Pulmonary artery endothelial cell (primary cell): ENCODE measurements at regions not wholly inside any gene's neighbourhood (a gene's known extent, or its start where the extent isn't known, plus 50 kb on each side); places are given as distances from the start of the nearest gene placed in this dataset.

Experiments
- DNase-seq: peaks from one replicate; pipeline ENCODE4 v3.0.0-alpha.2; 2011; ENCODE audit warnings: low read depth, low spot score

- no peak for DNase-seq
Measured at GRCh38 chr11:70486731-70487130, 88.4 kb downstream of the CTTN start.

- no peak for DNase-seq
Measured at GRCh38 chr11:70487160-70487559, 88.8 kb downstream of the CTTN start.

- DNase-seq = no peak
Measured at GRCh38 chr11:70487756-70488155, 89.4 kb downstream of the CTTN start.

DNA sequence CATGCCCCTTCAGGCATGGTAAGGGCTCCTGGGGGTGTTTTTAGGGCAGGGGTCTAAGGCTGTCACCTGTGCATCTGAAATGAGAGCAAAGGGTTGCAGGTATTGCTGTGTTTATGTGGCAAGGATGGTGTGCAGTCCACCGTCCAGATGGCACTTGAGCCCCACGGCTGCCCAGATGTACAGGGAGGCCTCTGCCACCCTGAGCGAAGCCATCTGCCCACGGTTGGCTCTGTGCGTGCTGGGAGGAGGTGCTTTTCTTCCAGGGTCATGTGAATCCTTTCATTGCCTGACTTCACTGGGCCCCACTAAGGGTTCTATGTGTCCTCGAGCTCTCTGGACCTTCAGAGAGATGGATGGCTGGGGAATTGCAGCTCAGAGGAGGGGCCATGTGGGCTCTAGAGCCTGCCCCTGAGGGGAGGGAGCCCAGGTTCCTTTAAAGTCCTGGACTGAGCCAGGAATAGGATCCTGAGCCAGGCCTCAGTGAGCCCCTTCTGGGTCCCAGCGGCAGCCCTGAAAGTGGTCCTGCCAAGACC lies 89.9 kb downstream of the CTTN start:
- no peak for DNase-seq

DNA sequence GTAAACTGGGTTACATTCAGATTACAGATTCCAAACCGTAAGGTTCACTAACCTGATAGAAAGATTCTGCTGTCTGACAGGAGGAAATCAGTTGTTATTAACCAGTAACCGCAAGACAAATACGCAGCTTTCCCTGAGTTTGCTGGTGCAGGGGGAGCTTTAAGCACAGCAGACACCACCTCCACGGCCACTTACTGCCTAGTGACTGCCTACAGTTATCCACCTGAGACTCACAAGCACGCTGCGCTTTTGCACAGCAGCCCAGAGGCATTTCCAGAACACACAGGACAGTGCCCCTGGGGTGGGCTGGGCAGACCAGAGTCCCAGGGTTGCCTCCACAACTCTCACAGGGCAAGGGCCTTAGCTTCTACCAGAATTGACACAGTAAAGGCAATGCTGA lies 90.9 kb downstream of the CTTN start:
- no peak for DNase-seq

GRCh38 chr11:70490208-70490607 lies 91.9 kb downstream of the CTTN start:
- no peak for DNase-seq

DNA sequence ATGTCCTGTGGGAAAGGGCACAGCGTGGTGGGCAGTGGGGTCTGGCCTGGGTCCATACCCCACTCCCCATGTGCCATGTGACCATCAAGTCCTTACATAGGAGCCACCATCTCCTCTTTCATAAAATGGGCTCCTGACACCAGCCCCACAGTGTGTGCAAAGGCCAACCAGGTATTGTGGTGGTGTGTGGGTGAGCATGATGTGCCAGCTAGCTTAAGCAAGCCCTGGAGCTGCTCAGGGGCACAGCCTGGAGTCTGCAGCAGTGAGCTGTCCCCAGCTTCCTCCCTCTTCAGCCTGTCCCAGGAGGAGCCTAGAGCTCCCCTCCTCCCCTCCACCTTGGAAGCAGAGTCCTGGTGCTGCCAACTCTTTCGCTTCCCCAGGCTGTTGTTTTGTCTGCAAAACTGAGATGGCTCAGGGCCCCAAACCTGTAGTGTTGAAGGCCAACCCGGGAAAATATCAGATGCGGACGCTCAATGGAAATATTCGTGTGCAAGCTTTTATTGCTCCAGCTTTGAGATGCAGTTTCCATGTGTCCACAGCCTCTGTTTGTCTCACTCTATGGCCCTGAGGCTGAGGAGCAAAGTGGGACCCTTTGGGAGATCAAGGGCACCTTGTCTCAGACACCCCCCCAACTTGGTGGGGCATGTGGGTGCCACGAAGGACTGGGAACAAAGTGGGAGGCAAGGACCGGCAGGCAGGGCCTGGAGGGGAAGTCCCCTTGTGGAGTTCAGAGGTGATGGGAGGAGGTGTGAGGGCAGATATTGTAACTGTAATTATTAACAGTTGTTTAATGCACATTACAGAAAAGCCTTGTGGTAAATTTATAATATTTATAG lies 92.6 kb downstream of the CTTN start:
- no peak for DNase-seq

- DNase-seq = no peak
Measured at GRCh38 chr11:70491696-70492472, 93.6 kb downstream of the CTTN start.

DNA sequence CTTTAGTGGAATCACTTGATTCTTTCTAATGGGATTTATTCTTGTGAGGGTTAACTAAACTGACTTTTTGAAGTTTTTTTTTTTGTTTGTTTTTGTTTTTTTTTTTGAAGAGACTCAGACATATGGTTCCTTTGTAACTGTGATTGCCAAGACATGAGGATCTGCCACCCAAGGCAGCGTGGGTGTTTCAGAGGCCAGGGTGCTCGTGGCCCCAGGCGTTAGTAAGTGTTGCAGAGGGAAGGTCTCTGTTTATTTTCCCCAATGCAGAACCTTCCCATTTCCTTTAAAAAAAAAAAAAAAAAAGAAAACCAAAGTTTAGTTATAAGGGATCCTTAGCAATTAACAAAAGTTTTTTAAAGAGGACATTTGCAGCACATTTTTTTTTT lies 94.8 kb downstream of the CTTN start:
- no peak for DNase-seq

- DNase-seq = no peak
Measured at GRCh38 chr11:70493891-70494290, 95.6 kb downstream of the CTTN start.

DNA sequence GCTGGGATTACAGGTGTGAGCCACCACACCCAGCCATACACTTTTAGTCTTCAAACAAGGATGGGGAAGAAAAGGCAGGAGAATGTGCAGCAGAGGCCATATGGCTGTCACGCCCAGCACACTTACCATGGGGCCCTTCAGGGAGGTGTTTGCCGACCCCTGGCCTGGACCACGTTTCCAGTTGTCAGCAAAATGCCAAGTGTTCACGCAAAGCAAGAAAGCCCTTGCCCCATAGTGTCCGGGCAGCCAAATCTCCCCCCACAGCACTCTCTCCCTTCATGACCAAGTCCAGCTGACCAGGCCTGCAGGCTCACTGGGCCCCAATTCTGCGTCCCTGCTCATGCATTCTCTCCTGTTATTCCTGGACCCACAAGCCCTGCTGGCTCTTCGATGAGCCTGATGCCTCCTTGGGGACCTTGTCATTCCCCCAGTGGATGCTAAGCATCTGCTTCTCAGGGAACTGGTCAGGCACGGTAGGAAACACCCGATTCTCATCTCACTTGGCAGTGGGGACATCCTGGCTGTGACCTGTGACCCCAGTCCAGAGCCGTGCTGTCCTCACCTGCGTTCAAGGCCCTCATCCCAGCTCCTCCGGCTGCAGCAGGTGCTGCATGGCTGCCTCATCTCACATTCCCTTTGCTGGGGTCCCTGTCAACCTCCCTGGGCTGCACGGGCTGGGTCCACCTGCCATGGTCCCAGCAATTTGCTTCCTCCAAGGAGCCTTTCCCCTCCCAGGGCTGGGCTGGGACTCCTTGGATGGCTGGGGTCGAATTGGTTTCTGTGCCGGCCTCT lies 96.4 kb downstream of the CTTN start:
- no peak for DNase-seq

GRCh38 chr11:70495351-70496310 lies 97.3 kb downstream of the CTTN start:
- DNase-seq = no peak

DNA sequence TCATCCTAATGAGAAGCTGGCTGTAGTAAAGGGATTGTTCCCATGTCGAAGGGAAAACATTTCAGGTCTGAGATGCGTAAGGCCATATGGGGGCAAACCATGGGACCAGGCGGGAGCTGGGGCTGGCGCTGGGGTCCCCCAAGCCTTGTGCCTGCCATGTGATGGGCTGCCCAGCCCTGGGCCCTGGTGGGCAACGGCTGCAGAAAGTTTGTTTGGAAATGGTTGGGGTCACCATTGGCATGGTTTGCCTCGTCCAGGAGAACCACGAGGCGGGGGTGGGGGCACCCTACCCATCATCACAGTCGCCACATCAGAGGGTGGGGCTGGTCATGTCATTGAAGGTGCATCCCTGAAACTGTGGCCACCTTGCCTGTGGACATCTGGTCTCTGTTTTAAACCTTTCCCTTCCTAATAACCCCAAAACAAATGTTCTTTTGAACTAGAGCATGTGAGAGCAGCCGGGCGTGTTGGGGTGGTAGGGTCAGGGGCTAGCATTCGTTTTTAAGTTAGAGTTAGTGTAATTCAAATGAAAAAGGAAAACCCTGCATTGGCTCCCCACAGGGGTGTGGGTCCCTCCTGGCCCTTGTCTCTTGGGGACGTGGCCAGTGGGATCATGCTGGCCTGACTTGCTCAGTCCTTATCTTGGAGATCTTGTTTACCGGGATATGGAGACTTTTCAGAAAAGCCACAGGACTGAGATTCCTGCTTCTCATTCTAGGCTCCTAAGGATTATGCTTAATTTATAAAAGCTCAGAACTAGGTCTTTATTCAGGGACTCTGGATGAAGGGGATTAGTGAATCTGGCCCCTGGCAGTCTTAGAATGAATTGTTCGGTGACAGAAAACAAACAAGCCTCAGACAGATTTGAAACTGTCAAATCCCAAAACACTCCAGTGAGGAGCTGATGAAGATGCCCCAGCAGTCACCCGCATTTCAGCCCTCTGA lies 98.5 kb downstream of the CTTN start:
- DNase-seq = no peak

GRCh38 chr11:70497536-70498075 lies 99.3 kb downstream of the CTTN start:
- DNase-seq = no peak

GRCh38 chr11:70498171-70498571 lies 99.8 kb downstream of the CTTN start:
- DNase-seq = no peak

GRCh38 chr11:70498976-70499801 lies 100.9 kb downstream of the CTTN start:
- DNase-seq = no peak

GRCh38 chr11:70500076-70500847 lies 101.9 kb downstream of the CTTN start:
- no peak for DNase-seq
